ENCODE measurements at regions not wholly inside any gene's neighbourhood (a gene's known extent, or its start where the extent isn't known, plus 50 kb on each side); places are given as distances from the start of the nearest gene placed in this dataset.
"Not testable (repeated sequence)": the region's sequence is repeated elsewhere in the genome, so short reads cannot be mapped to it uniquely, and the experiment has no call there.

GRCh38 chr11:45410391-45411227 is 124.5 kb upstream of the SYT13 start:
- no peak for TF ChIP-seq POLR2A (IDR thresholded peaks at IDR 0.05)
- no peak for TF ChIP-seq CTCF (IDR thresholded peaks at IDR 0.05)
- no peaks in the 10 kb centered on the region for H3K36me3 ChIP-seq (replicated peaks in 1 of 2)
- no peak overlapping the region for H3K4me3 ChIP-seq
- DNase-seq: no peak
- peaks cover 4% of the 10 kb centered on the region for H3K27me3 ChIP-seq
- H3K4me1 ChIP-seq (replicated peaks in 1 of 2): peaks cover 6% of the 10 kb centered on the region in 2 donors
- WGBS, 4 donors: 60 to 70% (median 65%) methylated on average over 12 of the region's 12 CpGs
- intact Hi-C loops (cut with DNase I): loop anchor here in 1 of 2 donors (5.0 kb wide), 1 partner anchor 257 kb away; the partner anchor contains the start of gene CHST1
- H3K27ac ChIP-seq: no peak overlapping the region
- no peaks in the 10 kb centered on the region for H3K9me3 ChIP-seq (replicated peaks in 1 of 3)

DNA sequence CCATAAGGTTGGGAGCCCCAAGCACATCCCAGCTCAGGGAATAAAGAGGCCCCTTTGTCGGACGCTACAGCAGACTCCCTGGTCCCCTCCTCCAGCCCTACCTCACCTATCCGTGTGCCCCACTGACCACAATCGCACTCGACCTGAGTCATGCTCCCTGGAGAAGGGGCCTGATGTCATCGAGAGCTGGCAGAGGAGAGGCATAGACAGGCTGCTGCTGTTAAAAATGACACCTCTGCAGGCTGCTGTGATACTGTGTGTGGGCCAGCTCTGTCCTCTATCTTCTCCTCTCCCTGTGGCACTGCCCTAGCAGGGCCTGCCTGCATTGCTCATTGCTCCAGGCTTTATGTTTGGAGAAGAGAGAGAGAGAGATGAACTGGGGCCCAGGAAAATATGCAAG is 123.4 kb upstream of the SYT13 start:
- 65 to 82% (median 80%) methylated on average over 3 to 6 of the region's 6 CpGs; no CpG with 5 or more reads in 1 of the 4 donors for WGBS, 4 donors
- H3K27ac ChIP-seq: no peak overlapping the region
- H3K9me3 ChIP-seq (replicated peaks in 1 of 3): no peaks in the 10 kb centered on the region
- no peaks in the 10 kb centered on the region for H3K36me3 ChIP-seq (replicated peaks in 1 of 2)
- H3K27me3 ChIP-seq: peaks cover 4% of the 10 kb centered on the region
- peaks cover 6% of the 10 kb centered on the region in 2 donors for H3K4me1 ChIP-seq (replicated peaks in 1 of 2)
- DNase-seq: no peak
- TF ChIP-seq POLR2A (IDR thresholded peaks at IDR 0.05) (no peak), CTCF (IDR thresholded peaks at IDR 0.05) (no peak)
- intact Hi-C loops (cut with DNase I): no loop called here
- H3K4me3 ChIP-seq: no peak overlapping the region

- H3K36me3 ChIP-seq (replicated peaks in 1 of 2): no peaks in the 10 kb centered on the region
- H3K27ac ChIP-seq: no peak overlapping the region
- intact Hi-C loops (cut with DNase I): loop anchor here in 1 of 2 donors (2.0 kb wide), 1 partner anchor 248 kb away; no protein-coding TSS in a partner anchor
- H3K9me3 ChIP-seq (replicated peaks in 1 of 3): no peaks in the 10 kb centered on the region
- no peak for TF ChIP-seq CTCF (IDR thresholded peaks at IDR 0.05)
- no peak for TF ChIP-seq POLR2A (IDR thresholded peaks at IDR 0.05)
- 47 to 63% (median 59%) methylated on average over 3 to 4 of the region's 4 CpGs for WGBS, 4 donors
- H3K4me1 ChIP-seq (replicated peaks in 1 of 2): peaks cover 6% of the 10 kb centered on the region in 2 donors
- no peak overlapping the region for H3K4me3 ChIP-seq
- peaks cover 4% of the 10 kb centered on the region for H3K27me3 ChIP-seq
- DNase-seq: no peak
Measured at GRCh38 chr11:45407226-45407625, 121.1 kb upstream of the SYT13 start.

DNA sequence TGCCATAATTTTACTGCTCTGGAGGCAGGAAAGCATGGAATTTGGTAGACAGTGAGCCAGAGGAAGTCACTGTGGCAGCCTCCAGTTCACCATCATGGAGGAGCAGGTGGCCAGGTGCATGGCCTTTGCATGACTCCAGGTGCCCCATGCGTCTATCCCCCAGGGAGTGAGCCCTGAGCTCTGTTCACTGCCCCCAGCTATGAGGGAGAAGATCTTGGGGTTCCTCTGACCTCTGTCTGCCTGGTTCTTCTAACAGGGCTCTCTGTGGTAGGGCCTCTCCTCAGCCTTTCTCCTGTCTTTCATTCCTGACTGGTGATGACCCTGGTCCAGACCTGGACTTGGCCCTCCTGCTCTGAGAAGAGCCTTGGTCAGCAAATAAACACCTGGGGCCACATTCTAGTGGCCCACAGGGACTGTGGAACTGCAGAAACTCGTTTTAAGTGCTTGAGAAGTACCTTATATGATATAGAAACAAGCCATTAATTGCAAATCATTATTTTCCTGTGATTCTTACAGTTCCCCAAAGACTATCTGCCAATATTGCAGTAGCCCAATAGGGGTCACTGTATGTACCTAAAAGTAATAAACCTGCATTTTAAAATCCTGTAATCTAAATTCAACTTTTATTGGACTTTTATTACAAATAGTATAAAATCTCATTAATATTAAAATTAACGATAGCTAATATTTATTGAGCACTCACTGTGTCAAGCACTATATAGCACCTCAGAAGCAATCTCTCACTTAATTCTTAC is 120.0 kb upstream of the SYT13 start:
- no peak for DNase-seq
- Histone ChIP-seq H3K27ac (no peak overlapping the region), H3K27me3 (peaks cover 4% of the 10 kb centered on the region), H3K4me3 (no peak overlapping the region), H3K36me3 (replicated peaks in 1 of 2) (no peaks in the 10 kb centered on the region), H3K4me1 (replicated peaks in 1 of 2) (no peaks in the 10 kb centered on the region), H3K9me3 (replicated peaks in 1 of 3) (no peaks in the 10 kb centered on the region)
- 33 to 57% (median 49%) methylated on average over 2 to 3 of the region's 3 CpGs for WGBS, 4 donors
- TF ChIP-seq POLR2A (IDR thresholded peaks at IDR 0.05) (no peak), CTCF (IDR thresholded peaks at IDR 0.05) (peak; percentile 35 to 67 (median 57))
- intact Hi-C loops (cut with DNase I): loop anchor here in 1 of 2 donors (2.0 kb wide), 1 partner anchor 249 kb away; no protein-coding TSS in a partner anchor

- intact Hi-C loops (cut with DNase I); DNase-seq; H3K4me3 ChIP-seq; H3K27me3 ChIP-seq; H3K27ac ChIP-seq; H3K36me3 ChIP-seq (replicated peaks in 1 of 2); H3K9me3 ChIP-seq (replicated peaks in 1 of 3); H3K4me1 ChIP-seq (replicated peaks in 1 of 2): not testable (repeated sequence)
- WGBS, 4 donors: 8 to 27% (median 21%) methylated on average over 1 of the region's 1 CpG
Measured at GRCh38 chr11:45403521-45403920, 117.4 kb upstream of the SYT13 start.
